GM21381 (cell line): ENCODE measurements at regions not wholly inside any gene's neighbourhood (a gene's known extent, or its start where the extent isn't known, plus 50 kb on each side); places are given as distances from the start of the nearest gene placed in this dataset.
"Not testable (repeated sequence)": the region's sequence is repeated elsewhere in the genome, so short reads cannot be mapped to it uniquely, and the experiment has no call there.

Source experiments
- ATAC-seq: cut with Tn5 transposase; IDR thresholded peaks from one replicate; pipeline ENCODE4 v1.9.1; 2021; ENCODE audit warnings: mild to moderate bottlenecking, moderate library complexity; ENCODE audit not compliant: unreplicated experiment

DNA sequence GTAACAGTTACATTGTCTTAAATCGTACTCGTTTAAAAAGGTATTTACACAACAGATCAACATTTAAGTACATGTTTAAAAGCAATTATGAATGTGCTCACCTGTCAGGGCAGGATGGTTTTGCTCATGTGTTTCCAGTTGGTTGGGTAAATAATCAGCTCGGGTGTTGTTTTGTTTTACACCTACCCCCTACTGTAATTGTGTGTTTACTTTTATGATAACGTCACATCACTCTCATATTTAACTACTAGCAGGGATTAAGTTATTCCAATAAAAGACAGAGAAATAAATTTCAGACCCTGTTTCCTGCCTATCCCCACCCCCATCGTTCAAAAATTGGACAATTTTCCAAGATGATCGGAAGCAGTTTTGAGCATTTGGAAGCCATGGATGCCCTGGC lies 390.2 kb downstream of the SEC14L1 start:
- no peak for ATAC-seq

DNA sequence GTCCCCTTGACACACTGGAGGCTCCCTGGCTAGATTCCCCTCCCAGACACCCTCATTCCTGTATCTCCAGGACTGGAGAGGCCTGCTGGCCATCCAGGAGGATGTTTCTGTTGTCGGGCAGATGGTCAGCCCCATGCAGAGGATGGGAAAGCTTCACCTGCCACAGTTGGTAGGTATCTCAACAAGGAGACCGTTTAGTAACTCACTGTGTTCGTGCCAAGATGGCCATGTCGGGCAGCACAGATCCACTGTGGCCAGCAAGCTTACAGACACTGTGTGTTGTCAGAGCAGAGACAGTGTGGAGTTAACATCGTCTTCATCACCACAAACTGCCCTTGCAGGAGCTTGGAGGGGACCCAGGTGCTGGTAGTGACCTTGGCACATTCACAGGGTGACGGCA lies 390.9 kb downstream of the SEC14L1 start:
- no peak for ATAC-seq

DNA sequence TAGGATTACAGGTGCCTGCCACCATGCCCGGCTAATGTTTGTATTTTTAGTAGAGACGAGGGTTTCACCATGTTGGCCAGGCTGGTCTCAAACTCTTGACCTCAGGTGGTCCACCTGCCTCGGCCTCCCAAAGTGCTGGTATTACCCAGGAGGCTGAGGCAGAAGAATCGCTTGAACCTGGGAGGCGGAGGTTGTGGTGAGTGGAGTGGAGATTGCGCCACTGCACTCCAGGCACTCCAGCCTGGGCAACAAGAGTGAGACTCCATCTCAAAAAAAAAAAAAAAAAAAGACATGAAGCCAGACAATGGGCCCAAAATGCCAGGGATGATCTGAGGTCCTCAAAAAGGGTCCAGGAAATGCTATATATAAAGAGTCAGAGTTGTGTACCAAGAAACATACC lies 392.9 kb downstream of the SEC14L1 start:
- not testable (repeated sequence) for ATAC-seq

DNA sequence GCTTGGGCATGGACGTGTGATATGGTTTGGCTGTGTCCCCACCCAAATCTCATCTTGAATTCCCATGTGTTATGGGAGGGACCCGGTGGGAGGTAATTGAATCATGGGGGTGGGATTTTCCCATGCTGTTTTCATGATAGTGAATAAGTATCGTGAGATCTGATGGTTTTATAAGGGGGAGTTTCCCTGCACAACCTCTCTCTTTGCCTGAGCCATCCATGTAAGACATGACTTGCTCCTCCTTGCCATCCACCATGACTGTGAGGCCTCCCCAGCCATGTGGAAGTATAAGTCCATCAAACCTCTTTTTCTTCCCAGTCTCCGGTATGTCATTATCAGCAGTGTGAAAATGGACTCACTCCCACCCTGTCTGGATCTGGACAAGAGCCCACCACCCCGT lies 393.4 kb downstream of the SEC14L1 start:
- no peak for ATAC-seq

DNA sequence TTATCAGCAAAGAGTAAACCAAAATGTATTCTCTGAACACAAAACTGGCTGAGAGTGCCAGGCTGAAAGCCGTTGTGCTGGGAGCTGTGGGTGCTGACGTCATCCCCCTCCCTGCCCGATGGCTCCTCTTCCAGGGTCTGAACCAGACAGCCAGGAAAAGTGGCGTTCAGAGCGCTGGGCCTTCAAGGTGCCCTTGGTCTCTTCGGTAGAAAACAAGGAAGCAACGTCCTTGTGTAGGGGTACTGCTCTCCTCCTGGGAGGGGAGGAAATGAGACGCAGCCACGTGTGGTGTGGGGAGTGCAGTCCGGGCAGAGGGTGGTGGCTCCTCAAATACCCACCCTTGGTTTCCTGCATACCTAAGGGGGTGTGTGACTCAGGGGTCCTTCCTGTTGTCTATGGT lies 394.7 kb downstream of the SEC14L1 start:
- no peak for ATAC-seq

DNA sequence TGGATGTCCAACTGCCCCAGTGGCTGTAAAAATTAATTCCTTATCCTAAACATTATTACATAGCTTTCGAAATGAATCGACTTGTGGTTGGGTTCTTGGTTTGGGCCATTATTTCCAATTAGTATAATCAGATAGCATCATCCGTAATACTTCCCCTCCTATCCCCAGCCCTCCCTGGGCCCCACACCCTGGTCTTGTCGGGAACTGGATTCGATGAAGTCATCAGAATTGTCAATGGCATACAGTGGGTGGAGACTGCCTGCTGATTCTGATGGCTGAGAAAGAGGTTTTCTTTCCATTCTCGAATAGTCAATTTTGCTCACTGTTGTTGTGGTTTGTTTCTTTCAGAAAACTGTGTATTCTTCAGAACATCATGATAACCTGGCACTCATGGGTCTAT lies 395.1 kb downstream of the SEC14L1 start:
- no peak for ATAC-seq

DNA sequence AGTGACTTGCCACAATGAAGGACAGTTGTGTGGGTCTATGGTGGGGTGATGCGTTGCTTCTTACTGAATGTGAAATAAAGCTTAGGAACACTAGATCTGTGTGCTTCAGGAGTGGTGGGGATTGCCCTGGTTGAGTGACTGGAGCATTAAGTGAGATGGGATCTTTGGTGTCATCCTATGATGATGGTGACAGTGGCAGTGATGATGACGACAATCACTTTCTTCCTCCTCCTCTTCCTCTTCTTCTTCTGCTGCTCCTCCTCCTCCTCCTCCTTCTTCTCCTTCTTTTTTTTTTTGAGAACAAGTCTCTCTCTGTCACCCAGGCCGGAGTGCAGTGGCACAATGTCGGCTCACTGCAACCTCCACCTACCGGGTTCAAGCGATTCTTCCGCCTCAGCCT lies 396.8 kb downstream of the SEC14L1 start:
- ATAC-seq, result no peak

DNA sequence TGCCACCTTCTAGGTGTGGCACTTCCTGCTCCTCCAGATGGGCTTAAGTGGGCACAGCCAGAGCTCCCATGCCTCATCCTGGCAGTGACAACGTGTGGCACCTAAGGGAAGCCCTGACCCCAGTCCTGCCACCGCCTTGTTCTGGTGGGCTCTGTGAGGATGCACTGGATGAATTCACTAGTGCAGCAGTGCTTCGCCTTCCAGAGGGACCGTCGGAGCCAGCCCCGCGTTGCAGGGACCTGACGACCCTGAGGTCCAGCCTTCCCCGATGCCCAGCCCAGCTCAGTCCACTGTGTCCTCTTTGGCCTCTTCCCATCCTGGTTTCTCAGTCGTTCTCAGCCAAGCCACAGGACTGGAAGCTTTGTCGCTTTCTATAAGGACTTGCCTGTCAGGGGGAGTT lies 399.8 kb downstream of the SEC14L1 start:
- no peak for ATAC-seq

DNA sequence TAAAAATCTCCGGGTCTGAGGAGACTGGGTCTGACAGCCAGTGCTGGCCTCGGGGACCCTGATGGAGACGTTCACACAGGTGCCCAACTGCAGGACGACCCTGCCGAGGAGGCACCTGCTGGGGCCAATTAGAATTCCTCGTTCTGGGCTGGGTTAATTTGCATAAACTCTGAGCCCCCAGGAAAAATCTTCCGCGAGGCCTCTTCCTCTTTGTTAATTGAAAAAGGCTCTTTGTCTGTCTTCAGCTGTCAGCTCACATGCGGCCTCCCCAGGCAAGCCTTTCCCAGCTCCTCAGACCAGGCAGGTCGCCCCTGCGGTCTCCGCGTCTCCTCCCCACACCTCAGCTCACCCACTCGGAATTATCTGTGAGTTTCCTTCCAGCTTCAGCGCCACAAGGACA lies 400.2 kb downstream of the SEC14L1 start:
- ATAC-seq, result no peak

DNA sequence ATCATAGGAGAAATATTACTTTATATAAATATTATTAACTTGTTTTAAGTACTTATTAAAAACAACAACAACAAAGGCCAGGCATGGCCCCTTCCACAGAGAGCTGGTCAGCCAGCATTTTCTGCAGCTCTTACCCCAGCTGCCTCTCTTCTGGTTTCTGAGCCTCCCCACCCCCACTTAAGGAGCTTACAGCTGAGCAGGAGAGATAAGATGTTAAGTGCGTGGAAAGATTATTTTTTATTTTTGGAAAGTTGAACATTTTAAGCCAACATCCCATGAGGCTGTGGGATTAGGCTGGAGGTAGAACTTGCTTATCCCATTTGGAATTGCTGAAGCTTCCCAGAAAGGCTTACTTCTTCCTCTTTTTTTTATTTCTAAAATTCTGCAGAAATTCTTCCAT lies 401.2 kb downstream of the SEC14L1 start:
- ATAC-seq, result no peak

DNA sequence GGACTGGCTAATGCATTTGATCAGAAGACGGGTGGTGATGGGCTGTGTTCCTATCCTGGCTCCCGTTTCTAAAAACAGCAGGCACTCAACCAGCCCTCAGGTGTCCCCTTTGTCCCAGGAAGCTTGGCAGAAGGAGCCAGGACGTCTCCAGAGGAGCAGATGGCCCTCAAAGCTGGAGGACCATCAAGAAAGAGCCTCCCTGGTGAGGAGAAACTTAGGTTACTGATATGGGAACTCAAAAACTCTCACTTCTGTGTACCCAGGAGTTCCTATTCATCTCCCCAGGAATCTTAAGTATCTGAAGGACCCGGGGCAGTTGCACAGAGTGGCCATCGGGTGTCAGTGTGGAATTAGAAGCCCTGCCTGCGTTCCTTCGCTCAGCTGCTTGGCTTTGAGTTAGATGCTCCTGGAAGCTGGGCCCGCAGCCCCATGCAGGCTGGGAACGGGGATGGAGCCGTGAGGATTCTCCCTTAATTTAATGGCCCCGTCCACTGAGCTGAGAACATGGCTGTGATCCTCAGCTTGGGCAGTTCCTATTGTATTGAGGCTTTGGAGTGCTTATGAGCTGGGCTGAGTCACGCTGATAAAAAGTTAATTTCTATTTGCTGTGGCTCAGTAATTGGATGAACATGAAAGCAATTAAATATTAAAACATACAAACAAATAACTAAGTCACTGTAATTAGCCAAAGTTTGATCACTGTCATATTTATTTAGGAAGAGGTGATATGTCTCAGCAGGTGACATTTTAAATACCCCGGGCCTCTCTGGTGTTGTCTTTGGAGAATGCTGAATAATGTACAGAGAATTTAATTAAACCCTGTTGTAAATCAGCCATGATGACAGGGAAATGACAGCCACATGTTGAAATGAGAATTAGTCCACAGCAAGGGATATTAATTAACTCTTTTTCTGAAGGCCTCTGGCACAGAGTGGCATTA lies 402.1 kb downstream of the SEC14L1 start:
- no peak for ATAC-seq

DNA sequence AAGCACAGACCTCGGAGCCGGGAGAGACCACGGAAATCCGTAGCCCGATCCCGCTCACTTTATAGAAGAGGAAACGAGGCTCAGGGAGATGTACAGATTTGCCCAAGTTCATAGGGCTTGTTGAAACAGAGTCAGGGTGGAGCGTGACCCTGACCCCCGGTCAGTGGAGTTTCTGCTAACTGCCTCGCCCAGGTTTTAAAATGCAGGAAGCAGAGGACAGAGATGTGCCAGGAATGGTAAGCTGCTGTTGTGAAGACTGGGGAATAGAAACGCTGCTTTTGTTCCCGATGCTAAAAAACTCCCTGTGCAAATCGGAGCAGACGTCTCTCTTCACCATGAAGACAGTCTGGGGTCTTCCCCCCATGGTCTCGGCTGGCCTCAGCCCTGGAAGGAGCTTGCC lies 403.0 kb downstream of the SEC14L1 start:
- no peak for ATAC-seq

DNA sequence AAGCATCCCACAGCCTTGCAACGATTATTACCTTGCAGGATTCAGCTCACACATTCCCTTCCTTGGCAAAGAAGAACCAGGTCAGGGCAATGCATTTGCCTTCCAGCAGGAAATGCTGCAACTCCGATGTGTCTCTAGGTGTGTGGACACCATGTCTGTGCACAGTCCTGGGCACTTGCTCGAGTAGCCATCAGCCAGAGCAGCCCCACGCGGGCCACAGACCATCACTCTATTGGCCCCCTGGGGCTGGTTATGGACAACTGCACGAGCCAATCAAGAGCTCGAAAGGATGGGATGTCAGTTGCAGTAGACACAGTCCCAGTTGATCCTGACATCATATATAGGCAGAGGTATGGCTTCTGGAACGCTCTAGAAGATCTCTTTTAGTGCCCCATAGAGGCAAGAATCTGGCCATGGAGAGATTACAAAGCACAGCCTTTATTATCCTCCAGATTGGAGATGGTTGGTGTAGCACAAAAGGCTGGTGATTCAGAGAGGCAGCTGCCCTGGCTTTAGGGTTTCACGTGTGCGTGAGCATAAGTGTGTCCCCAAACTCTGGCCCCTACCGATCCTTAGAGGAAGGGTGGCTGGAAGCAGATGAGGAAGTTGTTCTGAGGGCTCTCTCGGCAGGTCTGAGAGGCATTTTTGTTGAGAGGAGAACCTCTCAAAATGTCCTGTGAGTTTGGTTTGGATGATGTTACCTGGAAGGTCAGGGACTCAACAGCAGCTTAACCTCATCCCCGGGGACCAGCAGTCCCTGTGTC lies 403.8 kb downstream of the SEC14L1 start:
- ATAC-seq, result no peak

DNA sequence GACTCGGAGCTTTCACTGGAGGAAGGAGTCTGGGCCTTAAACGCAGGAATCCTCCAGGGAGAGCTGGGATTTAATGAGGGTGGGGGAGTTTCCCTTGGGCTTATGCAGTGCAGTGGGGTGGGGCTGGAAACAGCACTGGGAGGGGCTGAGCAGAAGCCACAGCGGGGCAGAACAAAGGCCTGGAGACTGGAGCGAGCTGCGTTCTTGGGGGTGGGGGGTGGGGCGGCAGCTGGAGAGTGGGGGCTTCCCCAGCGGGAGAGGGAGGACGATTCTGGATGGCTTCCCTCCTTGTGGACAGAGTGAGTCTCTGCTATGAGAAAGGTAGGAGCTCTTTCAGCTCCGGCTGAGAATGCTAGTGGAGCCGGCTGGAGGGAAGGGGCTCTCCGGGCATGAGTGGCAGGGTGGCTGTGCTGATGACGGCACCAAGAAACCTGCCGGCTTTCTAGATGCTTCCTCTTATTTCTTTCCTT lies 406.0 kb downstream of the SEC14L1 start:
- ATAC-seq, result no peak

DNA sequence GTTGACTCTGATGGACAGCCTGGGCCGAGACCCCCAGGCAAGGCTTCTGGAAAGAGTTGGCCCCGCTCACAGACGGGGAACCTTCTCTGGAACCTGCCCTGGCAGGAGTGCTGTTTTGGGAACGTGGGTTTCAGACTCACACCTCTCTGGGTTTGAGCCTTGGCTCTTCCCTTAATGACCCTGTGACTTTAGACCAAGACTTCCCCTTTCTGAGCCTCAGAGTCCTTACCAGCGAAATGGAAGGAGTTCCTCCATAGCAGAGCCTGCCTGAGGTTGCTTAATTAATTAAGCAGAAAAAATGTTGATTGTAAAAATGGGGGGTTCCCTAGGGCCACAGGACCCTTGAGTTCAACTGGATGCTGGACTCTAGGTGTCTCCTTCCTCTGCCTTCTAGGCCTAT lies 408.2 kb downstream of the SEC14L1 start:
- no peak for ATAC-seq

DNA sequence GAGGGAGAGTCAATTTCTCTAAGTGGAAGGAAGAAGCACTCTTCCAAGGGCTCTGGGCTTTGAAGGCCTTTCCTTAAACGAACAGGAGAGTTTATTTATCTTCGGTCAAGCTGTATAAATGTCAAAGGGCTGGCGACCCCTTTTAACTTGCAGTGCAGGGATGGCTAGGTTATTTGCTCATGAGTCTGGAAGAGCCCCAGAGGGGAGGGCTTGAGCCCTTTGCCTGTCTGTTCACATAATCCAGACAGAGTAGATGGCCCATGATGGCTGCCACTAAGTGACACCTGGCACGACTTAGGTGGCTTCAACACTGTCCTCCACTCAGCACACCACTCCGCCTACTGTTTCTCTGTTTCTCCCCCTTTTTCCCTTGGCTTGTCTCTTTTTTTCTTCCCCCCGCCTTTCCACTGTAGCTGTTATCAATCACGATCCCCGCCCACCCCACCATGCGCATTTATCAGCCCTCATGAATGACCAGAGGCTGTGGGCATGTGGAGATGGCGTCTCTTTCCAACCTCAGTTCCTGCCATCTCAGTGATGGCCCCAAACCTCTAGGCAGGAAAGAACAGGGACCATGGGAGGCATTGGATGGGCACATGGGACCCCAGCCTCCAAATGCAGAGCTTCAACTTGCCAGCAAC lies 408.7 kb upstream of the TNRC6C start:
- no peak for ATAC-seq

DNA sequence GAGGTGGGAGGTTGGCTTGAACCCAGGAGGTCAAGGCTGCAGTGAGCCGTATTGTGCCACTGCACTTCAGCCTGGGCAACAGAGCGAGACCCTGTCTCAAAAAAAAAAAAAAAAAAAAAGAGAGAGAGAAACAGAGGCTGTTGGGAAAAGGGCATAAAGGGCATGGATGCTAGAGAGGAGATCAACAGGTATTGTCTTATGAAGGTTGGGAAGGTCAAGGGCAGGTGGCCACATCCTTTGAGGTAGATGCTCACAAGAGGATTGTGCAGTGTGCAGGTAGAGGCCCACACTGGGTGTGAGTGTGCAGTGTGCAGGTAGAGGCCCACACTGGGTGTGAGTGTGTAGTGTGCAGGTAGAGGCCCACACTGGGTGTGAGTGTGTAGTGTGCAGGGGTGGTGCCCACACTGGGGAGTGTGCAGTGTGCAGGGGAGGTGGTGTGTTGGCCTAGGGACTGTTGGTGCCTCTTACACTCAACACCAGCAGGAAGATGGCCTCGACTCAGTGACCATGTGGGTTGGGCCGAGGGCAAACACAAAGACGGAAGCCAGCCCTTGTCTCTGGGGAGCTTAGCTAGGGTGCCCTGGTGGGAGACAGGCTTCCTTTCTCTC lies 404.9 kb upstream of the TNRC6C start:
- no peak for ATAC-seq

DNA sequence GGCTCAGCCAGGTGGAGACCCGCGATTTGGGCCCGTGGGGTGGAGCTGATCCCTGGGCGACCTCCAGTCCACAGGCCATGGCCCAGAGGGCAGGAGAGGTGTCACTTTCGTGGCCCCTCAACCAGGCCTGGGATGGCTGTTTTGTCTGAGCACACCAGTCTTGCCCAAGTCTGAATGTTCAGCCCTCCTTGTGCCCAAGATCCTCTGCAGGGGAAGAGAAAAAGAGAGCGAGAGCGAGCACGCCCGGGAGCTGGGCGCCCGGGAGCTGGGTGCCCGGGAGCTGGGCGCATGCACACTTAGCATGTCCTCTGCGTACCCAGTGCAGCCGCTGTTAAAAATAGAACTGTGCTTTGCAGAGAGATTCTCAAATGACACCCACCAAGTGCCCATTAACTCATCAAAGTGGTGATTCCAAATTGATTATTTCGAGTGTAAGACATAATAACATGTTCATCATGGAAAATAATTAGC lies 403.3 kb upstream of the TNRC6C start:
- no peak for ATAC-seq

DNA sequence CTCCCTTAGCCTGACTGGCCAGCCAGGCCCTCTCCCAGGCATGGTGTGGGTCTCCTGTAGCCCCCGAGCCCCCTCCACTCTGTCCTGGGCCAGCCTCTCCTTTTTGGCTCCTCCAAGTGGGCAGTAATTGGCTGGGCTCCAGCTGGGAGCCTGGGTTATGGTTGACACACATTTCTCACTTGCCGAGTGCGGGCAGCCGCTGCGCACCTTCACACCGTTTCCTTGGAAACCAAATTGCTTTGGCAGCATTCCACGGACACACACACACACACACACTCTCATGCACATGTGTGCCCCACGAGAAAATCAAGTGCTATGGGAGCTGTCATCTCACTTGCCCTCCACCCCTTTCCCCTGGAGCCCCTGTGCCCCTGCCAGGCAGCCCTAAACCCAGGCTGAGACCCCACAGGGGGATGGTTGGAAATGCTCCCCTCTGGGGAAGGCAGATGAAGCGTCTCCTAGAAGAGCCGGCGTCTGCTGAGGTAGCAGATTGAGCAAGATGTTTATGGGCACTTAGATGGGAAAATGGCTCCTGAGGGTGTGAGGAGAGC lies 402.7 kb upstream of the TNRC6C start:
- no peak for ATAC-seq

DNA sequence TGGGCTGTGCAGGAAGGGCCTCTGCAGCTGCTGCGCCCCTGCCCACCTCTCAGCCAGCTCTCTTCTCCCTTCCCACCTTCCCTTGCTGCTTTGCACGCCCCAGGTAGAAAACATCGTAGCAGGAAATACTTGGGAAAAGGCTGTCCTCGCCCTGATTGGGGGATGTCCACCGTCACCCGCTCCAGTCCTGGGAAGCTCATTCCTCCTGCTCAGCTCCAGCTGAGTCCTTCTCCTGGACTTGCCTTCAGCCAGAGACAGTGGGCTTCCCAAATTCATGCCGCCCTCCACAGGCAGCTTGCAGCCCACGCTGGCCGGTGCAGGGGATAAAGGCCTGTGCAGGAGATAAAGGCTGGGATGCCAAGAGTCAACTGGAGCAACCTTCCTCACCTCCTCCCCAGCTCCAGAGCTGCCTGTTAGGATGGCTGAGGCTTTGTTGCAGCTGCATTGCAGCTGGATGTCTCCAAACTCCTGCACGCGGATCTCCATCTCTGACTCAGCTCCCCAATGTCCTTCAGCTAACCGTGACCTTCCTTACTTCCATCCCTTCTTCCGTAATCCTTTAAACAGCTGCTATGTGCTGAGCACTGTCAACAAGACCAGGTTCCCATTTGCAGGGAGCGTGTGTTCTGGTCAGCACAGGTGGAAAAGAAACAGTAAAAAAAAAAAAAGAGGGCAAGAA lies 402.0 kb upstream of the TNRC6C start:
- no peak for ATAC-seq
